ENCODE measurements at regions not wholly inside any gene's neighbourhood (a gene's known extent, or its start where the extent isn't known, plus 50 kb on each side); places are given as distances from the start of the nearest gene placed in this dataset.

- H3K36me3 Mint-ChIP-seq (ENCODE audit: low read depth, unreplicated experiment): no peaks in the 10 kb centered on the region
- no peak overlapping the region for H3K9ac ChIP-seq (ENCODE audit: low read length)
- no peak for FAIRE-seq
- no peaks in the 10 kb centered on the region for H3K9me3 Mint-ChIP-seq (ENCODE audit: unreplicated experiment)
- DNase-seq (ENCODE audit: low read depth): no peak
- H3K4me2 ChIP-seq (ENCODE audit: low read length): no peak overlapping the region
- TF ChIP-seq CTCF (IDR thresholded peaks at IDR 0.05; ENCODE audit: insufficient read depth, low read depth, low read length) (no peak), EZH2 (IDR thresholded peaks at IDR 0.05; ENCODE audit: insufficient read depth, low read length) (no peak)
- peaks cover 10% of the 10 kb centered on the region for H3K27me3 Mint-ChIP-seq (ENCODE audit: low read depth, unreplicated experiment)
- no peaks in the 10 kb centered on the region for H3K4me1 Mint-ChIP-seq (ENCODE audit: low read depth, unreplicated experiment)
- H3K79me2 ChIP-seq (ENCODE audit: insufficient read depth, low read length): no peaks in the 10 kb centered on the region
- H3K4me1 ChIP-seq (ENCODE audit: insufficient read depth, low read length): no peaks in the 10 kb centered on the region
- H3K27ac Mint-ChIP-seq (ENCODE audit: unreplicated experiment): no peak overlapping the region
- H3K9me3 ChIP-seq (ENCODE audit: insufficient read depth, low read depth, low read length): no peaks in the 10 kb centered on the region
- no peak overlapping the region for H2AFZ ChIP-seq (ENCODE audit: low read depth, low read length)
- no peak overlapping the region for H3K4me3 ChIP-seq (ENCODE audit: insufficient read depth, low read depth, low read length)
- no peaks in the 10 kb centered on the region for H3K36me3 ChIP-seq (ENCODE audit: insufficient read depth, low read length)
- H3K27me3 ChIP-seq (ENCODE audit: insufficient read depth, low read length): no peaks in the 10 kb centered on the region
- H3K27ac ChIP-seq (ENCODE audit: low read depth, low read length): no peak overlapping the region
- no peak overlapping the region for H3K4me3 Mint-ChIP-seq (ENCODE audit: unreplicated experiment)
- no peaks in the 10 kb centered on the region for H4K20me1 ChIP-seq (ENCODE audit: insufficient read depth, low read length)
Observed at GRCh38 chr7:96591159-96591899, 118.3 kb downstream of the SEM1 start.

DNA sequence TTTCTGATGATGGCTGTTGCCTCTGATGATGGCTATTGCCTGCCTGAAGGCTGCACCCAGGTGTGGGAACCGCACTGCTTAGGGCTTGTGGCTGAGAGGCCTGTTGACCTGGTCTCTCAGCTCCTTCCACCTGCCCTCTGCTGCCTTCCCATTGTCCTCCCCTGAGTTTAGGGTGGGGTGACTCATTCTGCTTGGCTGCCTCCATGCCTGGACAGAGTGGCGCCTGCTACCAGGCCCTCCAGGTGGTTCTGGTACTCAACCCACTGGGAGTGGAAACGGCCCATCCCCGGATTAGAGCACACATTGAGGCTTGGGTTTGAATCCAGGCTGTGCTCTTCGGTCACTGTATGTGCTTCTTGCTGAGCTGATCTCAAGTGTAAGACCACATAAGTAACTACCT lies 120.6 kb downstream of the SEM1 start:
- Mint-ChIP-seq H3K4me3 (ENCODE audit: unreplicated experiment) (no peak overlapping the region), H3K9me3 (ENCODE audit: unreplicated experiment) (peaks cover 2% of the 10 kb centered on the region), H3K27me3 (ENCODE audit: low read depth, unreplicated experiment) (peaks cover 6% of the 10 kb centered on the region), H3K27ac (ENCODE audit: unreplicated experiment) (no peak overlapping the region), H3K36me3 (ENCODE audit: low read depth, unreplicated experiment) (no peaks in the 10 kb centered on the region), H3K4me1 (ENCODE audit: low read depth, unreplicated experiment) (no peaks in the 10 kb centered on the region)
- Histone ChIP-seq H4K20me1 (ENCODE audit: insufficient read depth, low read length) (no peaks in the 10 kb centered on the region), H3K79me2 (ENCODE audit: insufficient read depth, low read length) (no peaks in the 10 kb centered on the region), H3K27me3 (ENCODE audit: insufficient read depth, low read length) (no peaks in the 10 kb centered on the region), H3K36me3 (ENCODE audit: insufficient read depth, low read length) (no peaks in the 10 kb centered on the region), H3K9me3 (ENCODE audit: insufficient read depth, low read depth, low read length) (no peaks in the 10 kb centered on the region), H2AFZ (ENCODE audit: low read depth, low read length) (no peak overlapping the region), H3K4me1 (ENCODE audit: insufficient read depth, low read length) (no peaks in the 10 kb centered on the region), H3K9ac (ENCODE audit: low read length) (no peak overlapping the region), H3K4me3 (ENCODE audit: insufficient read depth, low read depth, low read length) (no peak overlapping the region), H3K4me2 (ENCODE audit: low read length) (no peak overlapping the region), H3K27ac (ENCODE audit: low read depth, low read length) (no peak overlapping the region)
- no peak for DNase-seq (ENCODE audit: low read depth)
- no peak for TF ChIP-seq CTCF (IDR thresholded peaks at IDR 0.05; ENCODE audit: insufficient read depth, low read depth, low read length)
- no peak for TF ChIP-seq EZH2 (IDR thresholded peaks at IDR 0.05; ENCODE audit: insufficient read depth, low read length)
- FAIRE-seq: no peak

- Mint-ChIP-seq H3K27me3 (ENCODE audit: low read depth, unreplicated experiment) (peaks cover 2% of the 10 kb centered on the region), H3K4me1 (ENCODE audit: low read depth, unreplicated experiment) (no peaks in the 10 kb centered on the region), H3K4me3 (ENCODE audit: unreplicated experiment) (no peak overlapping the region), H3K27ac (ENCODE audit: unreplicated experiment) (no peak overlapping the region), H3K9me3 (ENCODE audit: unreplicated experiment) (peaks cover 3% of the 10 kb centered on the region), H3K36me3 (ENCODE audit: low read depth, unreplicated experiment) (no peaks in the 10 kb centered on the region)
- no peaks in the 10 kb centered on the region for H3K9me3 ChIP-seq (ENCODE audit: insufficient read depth, low read depth, low read length)
- H3K27me3 ChIP-seq (ENCODE audit: insufficient read depth, low read length): no peaks in the 10 kb centered on the region
- FAIRE-seq: no peak
- no peak overlapping the region for H3K4me2 ChIP-seq (ENCODE audit: low read length)
- no peak for DNase-seq (ENCODE audit: low read depth)
- no peak for TF ChIP-seq CTCF (IDR thresholded peaks at IDR 0.05; ENCODE audit: insufficient read depth, low read depth, low read length)
- TF ChIP-seq EZH2 (IDR thresholded peaks at IDR 0.05; ENCODE audit: insufficient read depth, low read length): no peak
- H3K9ac ChIP-seq (ENCODE audit: low read length): no peak overlapping the region
- no peaks in the 10 kb centered on the region for H3K4me1 ChIP-seq (ENCODE audit: insufficient read depth, low read length)
- H3K4me3 ChIP-seq (ENCODE audit: insufficient read depth, low read depth, low read length): no peak overlapping the region
- no peaks in the 10 kb centered on the region for H3K79me2 ChIP-seq (ENCODE audit: insufficient read depth, low read length)
- no peak overlapping the region for H3K27ac ChIP-seq (ENCODE audit: low read depth, low read length)
- no peaks in the 10 kb centered on the region for H4K20me1 ChIP-seq (ENCODE audit: insufficient read depth, low read length)
- no peak overlapping the region for H2AFZ ChIP-seq (ENCODE audit: low read depth, low read length)
- no peaks in the 10 kb centered on the region for H3K36me3 ChIP-seq (ENCODE audit: insufficient read depth, low read length)
Observed at GRCh38 chr7:96579119-96579518, 130.5 kb downstream of the SEM1 start.

Measured in astrocyte (in vitro differentiated cells and primary cell).